HG03442 (cell line): ENCODE measurements at regions not wholly inside any gene's neighbourhood (a gene's known extent, or its start where the extent isn't known, plus 50 kb on each side); places are given as distances from the start of the nearest gene placed in this dataset.
"Not testable (repeated sequence)": the region's sequence is repeated elsewhere in the genome, so short reads cannot be mapped to it uniquely, and the experiment has no call there.

Experiments
- ATAC-seq: cut with Tn5 transposase; IDR thresholded peaks from one replicate; pipeline ENCODE4 v1.9.1; 2021; ENCODE audit warnings: mild to moderate bottlenecking, moderate library complexity; ENCODE audit not compliant: unreplicated experiment

DNA sequence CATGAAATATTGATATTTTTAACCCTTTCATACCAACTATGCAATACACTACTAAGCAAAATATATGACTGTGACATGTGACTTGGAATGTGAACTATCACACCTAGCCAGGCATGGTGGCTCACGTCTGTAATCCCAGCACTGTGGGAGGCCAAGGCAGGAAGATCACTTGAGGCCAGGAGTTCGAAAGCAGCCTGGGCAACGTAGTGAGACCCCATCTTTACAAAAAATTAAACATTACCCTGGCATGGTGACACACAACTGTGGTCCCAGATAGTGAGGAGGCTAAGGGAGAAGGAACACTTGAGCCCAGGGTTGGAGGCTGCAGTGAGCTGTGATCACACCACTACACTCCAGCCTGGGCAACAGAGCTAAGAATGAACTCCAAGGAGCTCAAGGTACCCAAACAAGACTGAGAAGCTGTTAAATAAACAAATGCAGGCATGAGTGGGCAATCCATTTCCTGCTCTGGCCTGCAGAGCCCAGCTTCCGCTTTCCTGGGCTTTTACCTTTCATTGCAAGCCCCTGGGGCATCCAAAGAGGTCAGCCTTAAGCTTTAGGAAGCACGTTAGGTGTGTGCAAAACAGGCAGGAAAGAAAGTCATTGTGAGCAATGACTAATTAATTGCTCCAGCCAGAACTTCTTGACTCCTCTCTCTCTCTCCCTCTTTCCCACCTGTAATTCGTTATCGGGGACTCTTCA, 162.1 kb upstream of the FOXK1 start:
- ATAC-seq: no peak

DNA sequence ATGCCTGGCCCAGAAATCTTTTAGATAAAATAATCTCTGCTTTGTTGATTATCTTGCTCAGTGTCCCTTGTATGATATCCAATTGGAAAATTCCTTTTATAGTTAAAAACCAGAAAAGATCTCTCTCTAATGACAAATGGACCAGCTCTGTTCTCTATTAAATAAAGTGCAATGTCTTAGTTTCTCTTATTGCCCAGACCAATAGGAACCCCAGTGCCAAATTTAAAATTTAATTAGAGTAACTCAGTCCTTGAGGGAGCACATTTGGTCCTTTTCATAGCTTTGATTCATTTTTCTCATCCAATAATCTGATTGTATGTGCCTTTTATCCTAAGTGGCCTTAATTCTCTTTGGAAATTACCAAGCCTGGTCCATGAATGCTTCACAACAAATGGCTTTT, 158.9 kb upstream of the FOXK1 start:
- ATAC-seq: no peak

DNA sequence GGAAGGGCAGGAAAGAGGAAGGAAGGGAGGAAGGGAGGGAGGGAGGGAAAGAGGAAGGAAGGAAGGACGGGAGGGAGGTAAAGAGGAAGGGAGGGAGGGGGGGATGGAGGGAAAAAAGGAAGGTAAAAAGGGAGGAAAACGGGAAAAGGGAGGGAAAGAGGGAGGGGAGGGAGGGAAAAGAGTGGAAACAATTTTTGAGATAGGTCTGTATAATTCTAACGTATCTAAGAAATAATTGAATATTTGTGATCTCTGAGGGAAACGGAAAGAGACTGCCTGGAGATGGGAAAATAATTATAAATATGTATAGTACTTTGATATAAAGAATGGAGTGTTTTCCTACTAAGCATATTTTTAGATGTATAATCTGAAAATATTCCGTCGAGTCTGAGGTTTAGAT, 158.2 kb upstream of the FOXK1 start:
- no peak for ATAC-seq

DNA sequence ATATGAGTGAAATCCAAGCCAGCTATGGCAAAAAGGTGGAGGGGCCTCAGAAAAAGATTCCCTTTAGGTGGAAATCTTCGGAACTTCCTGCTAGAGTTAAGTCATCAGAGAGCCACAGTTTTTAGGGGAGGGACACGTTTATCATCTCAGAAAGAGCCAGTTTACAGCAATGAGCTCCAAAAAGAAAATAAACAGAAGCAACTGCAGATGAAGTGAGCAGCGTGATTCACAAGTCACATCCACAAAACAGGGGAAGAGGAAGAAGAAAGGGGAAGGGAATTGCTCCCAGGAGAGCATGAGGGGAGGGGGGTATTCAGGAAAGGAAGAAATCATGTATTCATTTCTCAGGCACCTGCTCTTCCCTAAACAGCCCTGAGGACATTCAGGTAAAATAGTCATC, 156.2 kb upstream of the FOXK1 start:
- ATAC-seq: no peak

DNA sequence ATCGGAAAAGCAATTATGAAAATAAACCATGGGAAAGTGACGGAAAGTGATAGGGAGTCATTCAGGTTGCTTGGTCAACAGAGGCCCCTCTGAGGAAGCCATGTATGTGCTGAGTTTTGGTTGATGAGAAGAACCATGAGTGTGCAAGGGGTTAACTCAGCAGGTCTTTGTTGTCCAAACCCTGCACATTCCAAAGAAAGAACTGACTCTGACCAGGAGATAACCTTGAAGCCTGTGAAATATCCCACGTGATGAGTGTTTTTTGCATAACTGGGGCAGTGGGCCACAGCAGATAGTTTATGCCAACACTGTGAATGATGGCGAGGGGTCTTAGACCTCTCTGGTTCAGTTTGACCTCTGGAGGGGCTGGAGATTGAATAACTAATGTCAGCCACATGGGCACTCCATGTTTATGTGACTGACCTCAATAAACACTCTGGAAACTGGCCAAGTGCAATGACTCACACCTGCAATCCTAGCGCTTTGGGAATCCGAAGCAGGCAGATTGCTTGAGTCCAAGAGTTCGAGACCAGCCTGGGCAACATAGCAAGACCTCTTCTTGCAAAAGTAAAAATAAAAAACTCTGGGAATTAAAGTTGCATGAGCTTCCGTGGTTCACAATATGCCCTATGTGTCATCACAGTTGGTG, 154.0 kb upstream of the FOXK1 start:
- no peak for ATAC-seq

DNA sequence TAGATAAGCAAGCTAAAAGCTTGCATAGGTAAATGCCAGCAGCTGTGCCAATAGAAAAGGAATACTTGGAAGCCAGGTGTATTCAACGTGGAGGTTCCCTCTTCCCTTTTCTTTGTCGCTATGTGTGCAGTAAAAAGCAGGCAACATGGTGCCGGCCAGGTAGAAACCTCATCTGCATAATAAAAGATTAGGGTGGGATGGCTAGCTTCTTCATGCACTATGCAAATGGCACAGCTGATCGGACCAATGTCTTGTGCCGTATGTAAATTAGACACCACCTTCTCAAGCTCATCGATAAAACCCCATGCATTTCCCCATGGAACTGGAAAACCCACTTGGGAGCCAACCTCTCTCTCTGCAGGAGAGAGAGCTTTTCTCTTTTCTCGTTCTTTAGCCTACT, 150.9 kb upstream of the FOXK1 start:
- no peak for ATAC-seq

DNA sequence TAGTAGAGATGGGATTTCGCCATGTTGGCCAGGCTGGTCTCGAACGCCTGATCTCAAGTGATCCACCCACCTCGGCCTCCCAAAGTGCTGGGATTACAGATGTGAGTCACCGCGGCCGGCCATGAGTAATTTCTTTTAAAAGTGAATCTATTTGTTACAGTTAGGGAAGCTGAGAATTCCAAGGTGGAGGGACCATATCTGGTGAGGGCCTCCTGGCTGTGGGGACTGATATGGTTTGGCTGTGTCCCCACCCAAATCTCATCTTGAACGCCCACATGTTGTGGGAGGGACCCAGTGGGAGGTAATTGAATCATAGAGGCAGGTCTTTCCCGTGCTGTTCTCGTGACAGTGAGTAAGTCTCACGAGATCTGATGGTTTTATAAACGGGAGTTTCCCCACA, 148.8 kb upstream of the FOXK1 start:
- not testable (repeated sequence) for ATAC-seq

DNA sequence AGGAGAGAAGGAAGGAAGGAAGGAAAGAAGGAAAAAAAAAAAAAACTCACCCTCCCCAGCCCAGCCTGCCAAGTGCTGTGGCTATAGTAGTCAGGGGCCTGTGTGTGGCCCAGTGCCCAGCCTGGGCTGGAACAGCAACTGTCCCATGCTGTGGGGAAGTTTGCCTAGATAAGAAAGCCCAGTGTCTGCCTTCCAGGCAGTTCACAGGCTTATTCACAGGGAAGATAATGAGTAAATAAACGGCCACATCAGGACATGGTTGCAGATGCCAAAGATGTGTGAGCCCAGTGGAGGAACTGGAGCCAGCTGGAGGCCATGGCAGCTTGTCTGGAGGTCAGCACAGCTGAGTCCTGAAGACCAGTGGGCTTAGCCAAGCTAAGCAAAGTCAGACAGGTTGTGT, 132.4 kb upstream of the FOXK1 start:
- ATAC-seq: no peak

DNA sequence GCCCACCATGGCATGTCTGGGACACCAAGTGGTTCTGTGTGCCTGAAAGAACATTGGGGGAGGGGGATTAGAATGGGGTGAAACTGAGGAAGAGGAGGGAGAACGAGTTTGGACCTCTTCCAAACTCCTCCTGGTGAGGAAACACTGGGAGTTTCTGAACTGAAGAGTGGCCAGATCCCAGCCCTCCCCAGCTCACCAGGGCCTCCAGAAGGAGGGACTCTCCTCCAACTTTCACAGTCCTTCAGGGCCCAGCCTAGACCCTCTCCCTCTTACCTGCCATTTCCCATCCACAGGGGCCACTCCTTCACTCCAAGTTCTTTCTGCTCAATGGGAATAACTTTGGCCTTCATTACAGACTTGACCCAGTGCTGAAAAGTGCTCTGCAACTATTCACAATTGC, 132.0 kb upstream of the FOXK1 start:
- no peak for ATAC-seq

DNA sequence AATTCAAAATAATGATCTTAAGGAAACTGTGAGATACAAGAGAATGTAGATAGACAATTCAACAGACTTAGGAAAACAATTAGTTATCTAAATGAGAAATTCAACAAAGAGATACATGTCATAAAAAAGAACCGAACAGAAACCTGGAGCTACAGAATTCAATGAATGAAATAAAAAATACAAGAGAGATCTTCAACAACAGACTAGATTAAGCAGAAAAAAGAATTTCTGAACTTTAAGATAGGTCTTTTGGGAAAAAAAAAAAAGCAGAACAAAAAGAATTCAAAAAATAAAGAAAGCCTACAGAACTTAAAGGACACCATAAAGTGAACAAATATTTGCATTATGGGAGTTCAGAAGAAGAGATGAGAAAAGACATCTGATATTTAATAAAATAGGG, 129.1 kb upstream of the FOXK1 start:
- ATAC-seq: no peak

DNA sequence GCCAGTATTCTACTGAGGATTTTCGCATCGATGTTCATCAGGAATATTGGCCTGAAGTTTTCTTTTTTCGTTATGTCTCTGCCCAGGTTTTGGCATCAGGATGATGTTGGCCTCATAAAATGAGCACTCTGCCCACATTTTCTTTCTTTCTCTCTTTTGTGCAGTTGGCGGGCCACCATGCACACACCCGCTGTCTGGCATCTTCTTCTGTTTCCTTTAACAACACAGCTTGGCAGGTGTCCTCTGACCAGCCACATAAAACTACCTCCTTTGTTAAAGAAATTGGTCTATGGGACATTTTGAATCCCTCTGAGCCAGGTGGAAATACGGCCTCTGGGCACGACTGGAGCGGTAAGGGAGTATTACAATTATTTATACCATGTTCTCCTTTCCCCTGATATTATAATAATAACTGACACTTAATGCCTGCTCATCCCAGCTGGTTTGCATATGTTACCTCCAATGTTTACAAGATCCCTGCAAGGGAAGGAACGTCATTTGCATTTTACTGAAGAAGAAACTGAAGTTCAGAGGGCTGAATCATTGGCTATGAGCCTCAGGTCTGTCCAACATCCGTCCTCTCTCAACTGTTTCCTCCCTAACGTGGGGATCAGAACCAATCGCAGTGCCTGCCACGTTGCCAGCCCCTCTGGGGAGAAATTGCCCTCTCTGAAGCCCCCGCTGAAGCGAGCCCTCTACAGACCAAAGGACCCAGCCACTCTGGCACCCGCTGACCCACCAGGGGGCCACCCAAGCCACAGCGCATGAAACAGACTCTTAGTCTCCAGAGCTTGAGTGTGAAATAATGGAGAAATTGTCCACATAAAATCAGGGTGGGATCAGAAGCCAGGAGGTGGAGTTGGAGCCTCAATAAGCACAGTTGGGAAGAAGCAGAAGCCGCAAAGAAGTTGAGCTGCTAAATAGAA, 125.0 kb upstream of the FOXK1 start:
- ATAC-seq: no peak

DNA sequence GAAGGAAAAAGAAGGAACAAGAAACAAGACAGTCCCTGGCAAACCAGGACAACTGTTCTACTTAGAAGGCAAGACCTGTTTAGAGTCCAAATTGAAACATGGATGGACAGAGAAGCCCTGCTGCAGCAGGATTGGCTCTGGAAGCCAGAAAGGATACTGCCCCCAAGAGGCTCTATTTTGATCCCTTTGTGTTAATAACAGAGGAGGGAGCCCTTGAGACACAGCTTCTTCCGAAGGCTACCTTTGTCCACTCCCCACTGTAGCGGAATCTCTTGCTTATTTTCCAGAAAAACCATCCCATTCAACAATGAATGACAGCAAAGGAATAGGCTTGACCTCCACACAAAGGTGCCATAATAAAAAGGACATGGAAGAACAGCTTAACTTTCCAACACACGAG, 120.3 kb upstream of the FOXK1 start:
- ATAC-seq: no peak

DNA sequence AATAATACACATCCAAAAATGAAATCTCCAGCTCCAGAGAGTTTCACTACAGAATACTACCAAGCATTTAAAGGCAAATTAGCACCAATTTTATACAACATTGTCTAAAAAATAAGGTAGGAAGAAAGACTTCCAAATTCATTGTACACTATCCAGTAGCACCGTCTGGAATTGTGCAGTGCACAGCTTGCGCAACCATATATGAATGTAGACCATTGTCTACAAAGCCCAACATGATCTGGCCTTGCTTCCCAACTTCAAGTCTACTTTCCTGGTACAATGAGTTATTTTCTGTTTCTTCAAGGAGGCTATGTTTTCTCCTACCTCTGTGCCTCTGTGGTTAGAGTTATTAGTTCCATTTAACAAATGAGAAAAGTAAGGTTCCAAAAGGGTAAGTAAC, 115.4 kb upstream of the FOXK1 start:
- ATAC-seq: no peak

DNA sequence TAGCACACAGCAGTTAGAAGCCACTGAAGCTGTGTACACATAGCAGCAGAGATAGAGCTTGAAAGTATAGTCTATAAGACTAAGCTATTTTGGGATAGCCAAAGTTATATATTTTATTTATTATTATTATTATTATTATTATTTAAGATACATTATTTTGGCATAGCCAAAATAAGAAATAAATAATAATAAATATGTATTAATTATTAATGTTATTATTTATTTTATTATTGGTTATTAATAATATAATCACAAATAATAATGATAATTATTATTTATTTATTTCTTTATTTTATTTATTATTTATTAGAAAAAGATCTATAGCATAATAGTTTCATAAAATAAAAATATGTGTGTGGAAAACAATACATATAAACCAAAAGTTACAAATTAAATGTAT, 107.2 kb upstream of the FOXK1 start:
- ATAC-seq: no peak

DNA sequence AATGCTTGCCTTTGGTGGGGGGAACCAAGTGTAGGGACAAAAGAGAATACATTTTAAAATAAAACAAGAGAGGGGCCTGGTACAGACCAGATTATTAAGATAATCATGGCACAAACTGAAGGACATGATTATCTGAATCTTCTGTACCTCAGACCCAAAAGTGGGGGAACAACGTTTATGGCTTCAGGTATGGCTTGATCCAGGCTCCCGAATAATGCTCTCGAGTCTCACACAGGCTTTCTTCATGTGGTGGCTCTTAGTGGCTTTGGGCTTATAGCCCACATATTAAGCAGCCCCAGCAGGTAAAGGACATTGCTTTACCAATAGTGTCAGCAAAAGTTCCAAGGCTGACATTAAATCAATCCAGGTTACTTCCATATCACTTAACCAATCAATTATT, 106.8 kb upstream of the FOXK1 start:
- no peak for ATAC-seq

DNA sequence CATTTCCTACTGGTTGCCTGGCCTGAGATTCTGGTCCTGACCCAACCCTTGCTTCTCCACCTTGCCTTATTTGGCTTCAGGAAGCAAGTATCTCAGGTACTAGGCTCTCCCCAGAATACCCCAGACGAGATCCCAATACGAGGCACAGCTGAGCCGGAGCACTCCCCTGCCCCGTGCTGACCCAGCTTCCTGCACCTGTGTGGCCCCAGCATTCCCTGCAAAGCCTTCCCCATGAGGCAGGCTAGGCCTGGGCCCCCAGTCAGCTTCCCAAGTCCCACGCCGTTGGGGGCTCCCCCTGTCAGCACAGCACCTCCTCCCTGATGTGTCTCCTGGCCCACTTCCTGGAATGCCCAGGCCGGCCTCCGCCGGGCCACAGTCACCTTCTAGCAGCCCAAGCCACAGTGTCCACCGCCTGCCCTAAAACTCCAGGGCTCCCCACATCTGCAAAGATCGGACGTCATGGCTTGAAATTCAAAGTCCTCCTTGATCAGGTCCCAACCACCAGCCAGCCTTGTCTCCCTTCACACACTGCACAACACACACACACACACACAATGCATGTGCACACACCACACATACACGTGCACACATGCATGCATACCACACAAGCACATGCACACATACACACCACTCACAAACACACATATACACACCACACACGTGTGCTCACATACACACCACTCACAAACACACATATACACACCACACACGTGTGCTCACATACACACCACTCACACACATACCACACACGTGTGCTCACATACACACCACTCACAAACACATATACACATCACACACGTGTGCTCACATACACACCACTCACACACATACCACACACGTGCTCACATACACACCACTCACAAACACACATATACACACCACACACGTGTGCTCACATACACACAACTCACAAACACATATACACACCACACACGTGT, 78.9 kb upstream of the FOXK1 start:
- ATAC-seq: no peak

DNA sequence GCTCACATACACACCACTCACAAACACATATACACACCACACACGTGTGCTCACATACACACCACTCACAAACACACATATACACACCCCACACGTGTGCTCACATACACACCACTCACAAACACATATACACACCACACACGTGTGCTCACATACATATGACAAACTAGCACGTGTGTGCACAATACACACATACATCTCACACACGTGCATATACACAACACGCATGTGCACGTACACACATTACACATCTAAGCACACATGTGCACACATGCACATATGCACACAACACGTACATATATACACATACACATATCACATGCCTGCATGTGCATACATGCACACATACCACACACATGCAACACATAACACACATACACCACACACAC, 78.3 kb upstream of the FOXK1 start:
- no peak for ATAC-seq

DNA sequence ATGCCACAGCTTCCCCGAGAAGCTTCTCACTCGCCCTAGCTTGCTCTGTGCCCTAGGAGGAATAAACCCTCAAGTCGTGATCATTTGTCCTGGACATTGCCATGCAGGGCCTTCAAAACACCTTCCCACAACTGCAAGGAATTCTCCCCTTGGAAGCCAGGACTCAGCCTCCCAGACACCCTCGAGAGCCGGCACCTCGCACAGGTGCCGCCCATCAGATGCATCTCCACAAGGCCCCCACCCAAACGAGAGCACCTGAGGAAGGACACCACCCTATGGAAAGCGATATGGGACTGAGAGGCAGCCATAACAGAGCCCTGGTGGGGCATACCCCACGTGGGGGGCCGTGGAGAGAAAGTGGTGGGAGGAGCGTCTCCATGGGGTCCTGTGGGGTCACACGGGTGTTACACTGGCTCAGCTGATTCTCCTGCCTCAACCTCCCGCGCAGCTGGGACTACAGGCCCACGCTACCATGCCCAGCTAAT, 77.6 kb upstream of the FOXK1 start:
- ATAC-seq: no peak

DNA sequence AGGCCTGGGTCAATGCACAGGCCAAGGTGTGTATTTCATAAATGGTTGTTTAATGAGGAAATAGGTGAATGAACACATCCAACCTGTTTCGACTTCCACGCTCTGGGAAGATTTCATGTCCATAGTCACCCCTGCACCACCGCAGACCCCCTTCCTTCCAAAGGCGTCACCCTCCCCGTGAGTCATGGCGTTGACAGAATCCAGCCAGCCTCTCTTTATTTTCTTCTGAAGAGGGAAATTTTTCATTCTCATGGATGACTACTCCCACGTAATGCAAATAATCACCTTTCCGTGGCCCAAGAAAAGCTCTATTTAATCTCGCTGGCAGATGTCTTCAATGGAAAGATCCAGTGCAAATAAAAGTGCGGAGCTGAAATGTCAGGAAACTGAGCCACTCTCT, 75.3 kb upstream of the FOXK1 start:
- ATAC-seq: no peak

DNA sequence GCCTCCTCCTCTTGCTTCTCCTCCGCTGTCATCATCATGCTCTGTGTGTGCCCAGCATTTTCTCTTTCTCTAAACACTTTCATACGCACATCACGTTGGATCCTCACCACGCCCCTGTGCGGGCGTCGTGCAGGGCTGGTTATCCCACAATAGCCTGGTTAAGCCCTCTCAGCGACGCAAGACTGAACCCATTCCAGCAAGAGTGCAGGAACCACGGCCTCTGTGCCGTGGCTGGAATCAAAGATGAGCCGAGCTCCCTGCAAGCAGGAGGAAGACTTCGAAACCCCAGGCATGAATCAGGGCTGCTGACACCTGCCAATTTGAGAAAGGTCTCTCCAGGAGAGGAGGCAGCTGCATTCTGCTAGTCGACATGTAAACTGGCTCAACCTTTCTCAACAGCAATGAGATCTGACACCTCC, 74.8 kb upstream of the FOXK1 start:
- ATAC-seq: no peak

DNA sequence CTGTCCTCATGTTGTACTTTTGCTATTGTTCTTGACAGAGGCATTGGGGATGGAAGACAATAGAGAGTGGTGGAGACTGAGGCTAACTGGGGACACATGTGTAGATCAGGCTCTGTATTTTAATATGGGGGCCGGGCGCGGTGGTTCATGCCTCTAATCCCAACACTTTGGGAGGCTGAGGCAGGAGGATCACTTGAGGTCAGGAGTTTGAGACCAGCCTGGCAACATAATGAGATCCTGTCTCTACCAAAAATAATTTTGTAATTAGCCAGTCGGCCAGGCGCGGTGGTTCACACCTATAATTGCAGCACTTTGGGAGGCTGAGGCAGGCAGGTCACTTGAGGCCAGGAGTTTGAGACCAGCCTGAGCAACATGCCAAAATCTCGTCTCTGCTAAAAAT, 72.5 kb upstream of the FOXK1 start:
- ATAC-seq: not testable (repeated sequence)
